K562 (cell line): ENCODE measurements at regions not wholly inside any gene's neighbourhood (a gene's known extent, or its start where the extent isn't known, plus 50 kb on each side); places are given as distances from the start of the nearest gene placed in this dataset.

Experiments
- ATAC-seq: fragments of 200-7000 bp; cut with Tn5 transposase; 3 replicates; pipeline ENCODE4 v1.9.1; 2020; ENCODE audit warnings: moderate library complexity
- BruUV-seq: library from RNA; stranded (reverse); fragments of 400-500 nt; replicated peaks from 2 replicates; lab custom pipeline; 2021; lab: Mats Ljungman, UMichigan
- CTCF ChIA-PET: fragments of 300-600 bp; formaldehyde crosslinking; extraction: SDS; loops from one replicate; lab custom pipeline; 2021; ENCODE audit warnings: low intra/inter-chr PET ratio; lab: Yijun Ruan, JAX
- POLR2A ChIA-PET: fragments of 300-600, 350-650 bp; sonication (Branson Sonifier 250); formaldehyde crosslinking; extraction: SDS; loops from one replicate; lab custom pipeline; 2021; ENCODE audit warnings: antibody characterized with exemption, inconsistent platforms; lab: Yijun Ruan, JAX
- DNase-seq, 4 experiments: peaks; one replicate each; pipeline versions ENCODE4 v3.0.0 to v3.0.0-alpha.2; 2011 to 2018; ENCODE audit warnings: low spot score in 3 of 4, mixed read lengths in 3 of 4; ENCODE audit errors: extremely low read depth in 1 of 4
- FAIRE-seq: peaks from 2 replicates; lab custom pipeline; 2011; peaks lifted over from hg19 to GRCh38; lab: Jason Lieb, UNC
- H2AFZ ChIP-seq: 2 replicates; pipeline ENCODE4 v1.6.0; 2011; ENCODE audit warnings: low read depth, low read length, control low read depth, inconsistent platforms
- H3K27ac ChIP-seq: fragments of 200-600 bp; 3 replicates; pipeline ENCODE4 v1.8.0; 2011; ENCODE audit warnings: low read depth, mild to moderate bottlenecking, control low read depth, inconsistent platforms, low read length, moderate library complexity, mixed read lengths; ENCODE audit errors: extremely low read depth
- H3K27me3 ChIP-seq, 2 experiments: fragments of 300-600 bp in 1 of 2; 2 replicates in 1 of 2; 3 replicates in 1 of 2; pipeline versions ENCODE4 v1.6.0 to v1.8.0; 2011; ENCODE audit warnings: inconsistent platforms in 2 of 2, low read length in 2 of 2, mild to moderate bottlenecking in 1 of 2, mixed read lengths in 1 of 2, moderate library complexity in 1 of 2; ENCODE audit not compliant: control insufficient read depth in 2 of 2, insufficient read depth in 2 of 2
- H3K36me3 ChIP-seq: fragments of 300-600 bp; 3 replicates; pipeline ENCODE4 v1.8.0; 2011; ENCODE audit warnings: mild to moderate bottlenecking, low read length, inconsistent platforms; ENCODE audit not compliant: control insufficient read depth, insufficient read depth
- H3K4me1 ChIP-seq, 2 experiments: fragments of 200-600 bp in 1 of 2; replicated peaks in 1 of 2; 2 replicates in 1 of 2; 3 replicates in 1 of 2; pipeline versions ENCODE4 v1.5.1 to v1.8.0; 2011; ENCODE audit warnings: inconsistent platforms in 2 of 2, low read length in 2 of 2, mild to moderate bottlenecking in 1 of 2, mixed read lengths in 1 of 2, moderate library complexity in 1 of 2; ENCODE audit not compliant: control insufficient read depth in 2 of 2, insufficient read depth in 2 of 2
- H3K4me2 ChIP-seq: 2 replicates; pipeline ENCODE4 v1.6.1; 2011; ENCODE audit warnings: low read length, control low read depth, inconsistent platforms, mixed read lengths; ENCODE audit not compliant: insufficient read depth
- H3K4me3 ChIP-seq: fragments of 200-600 bp; sonication (generic), shearing (Covaris generic); 2 replicates; pipeline ENCODE4 v1.5.1; 2016; ENCODE audit warnings: control low read depth, inconsistent platforms
- H3K79me2 ChIP-seq: fragments of 200-600 bp; 3 replicates; pipeline ENCODE4 v1.8.0; 2011; ENCODE audit warnings: low read length, inconsistent platforms; ENCODE audit not compliant: control insufficient read depth, insufficient read depth
- H3K9ac ChIP-seq, 2 experiments: 2 replicates each; pipeline versions ENCODE4 v1.6.0 to v1.6.1; 2011; ENCODE audit warnings: low read depth in 2 of 2, low read length in 2 of 2, control low read depth in 1 of 2, inconsistent platforms in 1 of 2, mild to moderate bottlenecking in 1 of 2, mixed read lengths in 1 of 2; ENCODE audit not compliant: insufficient read depth in 1 of 2
- H3K9me1 ChIP-seq: one replicate; pipeline ENCODE4 v1.6.0; 2011; ENCODE audit warnings: inconsistent platforms, mild to moderate bottlenecking, low read length, moderate library complexity; ENCODE audit not compliant: control insufficient read depth, insufficient read depth
- H3K9me3 ChIP-seq: replicated peaks from 2 replicates; pipeline ENCODE4 v1.5.1; 2011; ENCODE audit warnings: low read depth, low read length, inconsistent platforms; ENCODE audit not compliant: control insufficient read depth, insufficient read depth
- H4K20me1 ChIP-seq: replicated peaks from 2 replicates; pipeline ENCODE4 v1.6.1; 2011; ENCODE audit warnings: low read length, inconsistent platforms, mixed read lengths; ENCODE audit not compliant: control insufficient read depth, insufficient read depth
- CHD4 ChIP-seq: fragments of 200-600 bp; sonication (generic); IDR thresholded peaks from 3 replicates; pipeline ENCODE4 v1.6.1; 2012; ENCODE audit warnings: low read depth, mild to moderate bottlenecking, mixed read lengths, low read length, inconsistent platforms; ENCODE audit not compliant: insufficient read depth, insufficient replicate concordance, poor library complexity, severe bottlenecking
- COPS2 ChIP-seq: fragments of 450-650 bp; conservative IDR thresholded peaks from 2 replicates; pipeline ENCODE4 v1.6.1; 2016; ENCODE audit warnings: mild to moderate bottlenecking, moderate library complexity
- DIDO1 ChIP-seq: fragments of 450-650 bp; IDR thresholded peaks from 2 replicates; pipeline ENCODE4 v1.6.1; 2016; ENCODE audit warnings: low read depth, missing biosample characterization, missing genetic modification characterization
- ESRRA ChIP-seq: fragments of 450-650 bp; IDR thresholded peaks from 2 replicates; pipeline ENCODE4 v1.6.1; 2014; ENCODE audit warnings: low read depth, mild to moderate bottlenecking, moderate library complexity, borderline replicate concordance
- ZZZ3 ChIP-seq: fragments of 450-650 bp; IDR thresholded peaks from 2 replicates; pipeline ENCODE4 v1.6.1; 2016; ENCODE audit warnings: antibody characterized with exemption, mild to moderate bottlenecking, moderate library complexity
- in situ Hi-C: fragments of 300-500 bp; cut with MboI; formaldehyde crosslinking; loops from 4 replicates; pipeline ENCODE4 v1.15.0; 2018; ENCODE audit warnings: inconsistent platforms, mixed read lengths
- intact Hi-C: fragments of 100-400 bp; cut with micrococcal nuclease; formaldehyde crosslinking; loops from 2 replicates; pipeline ENCODE4 v1.14.2; 2022
- TF ChIP-seq, protein P1 (sequence below): fragments of 450-650 bp; IDR thresholded peaks from 2 replicates; pipeline ENCODE4 v1.7.0; 2016; ENCODE audit warnings: borderline replicate concordance
- TF ChIP-seq, protein P2 (sequence below): fragments of 450-650 bp; IDR thresholded peaks from 2 replicates; pipeline ENCODE4 v1.6.1; 2017; ENCODE audit warnings: mild to moderate bottlenecking, moderate library complexity
- TF ChIP-seq, protein P3 (sequence below): sonication (generic); formaldehyde crosslinking; IDR thresholded peaks from 2 replicates; pipeline ENCODE4 v1.9.0; 2022; ENCODE audit warnings: mild to moderate bottlenecking, missing genetic modification reagents

DNA sequence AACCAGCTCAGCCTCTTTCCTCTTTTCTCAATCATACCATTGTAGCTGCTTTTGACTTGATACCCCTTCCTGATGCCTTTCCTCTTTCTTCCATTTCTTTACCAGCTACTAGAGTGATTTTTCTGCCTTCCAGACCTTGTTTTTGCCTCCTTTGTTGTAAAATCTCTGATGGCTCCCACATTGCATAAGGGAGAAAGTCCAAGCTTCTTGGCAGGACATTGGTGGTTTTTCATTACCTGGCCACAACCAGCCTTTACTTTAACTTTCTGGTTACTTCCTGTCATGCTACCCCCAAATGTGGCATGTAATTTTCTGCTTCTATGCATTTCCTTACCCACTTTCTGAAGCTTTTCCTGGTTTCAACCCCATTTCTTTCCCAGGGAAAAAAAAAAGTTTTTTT, 452.5 kb downstream of the TMEM38B start:
- Histone ChIP-seq H3K4me3 (no peak overlapping the region), H3K4me2 (no peak overlapping the region), H3K36me3 (no peaks in the 10 kb centered on the region), H3K79me2 (no peaks in the 10 kb centered on the region), H3K27me3 (no peaks in the 10 kb centered on the region), H3K27ac (no peak overlapping the region), H3K9ac (no peak overlapping the region), H3K9me3 (no peaks in the 10 kb centered on the region), H2AFZ (no peak overlapping the region), H4K20me1 (no peaks in the 10 kb centered on the region), H3K9me1 (no peaks in the 10 kb centered on the region), H3K4me1 (no peaks in the 10 kb centered on the region)
- intact Hi-C loops (no loop called here), in situ Hi-C loops (no loop called here)
- TF ChIP-seq ZZZ3 (no peak), COPS2 (no peak), DIDO1 (no peak), ESRRA (no peak), CHD4 (no peak)
- TF ChIP-seq, protein P1, sequence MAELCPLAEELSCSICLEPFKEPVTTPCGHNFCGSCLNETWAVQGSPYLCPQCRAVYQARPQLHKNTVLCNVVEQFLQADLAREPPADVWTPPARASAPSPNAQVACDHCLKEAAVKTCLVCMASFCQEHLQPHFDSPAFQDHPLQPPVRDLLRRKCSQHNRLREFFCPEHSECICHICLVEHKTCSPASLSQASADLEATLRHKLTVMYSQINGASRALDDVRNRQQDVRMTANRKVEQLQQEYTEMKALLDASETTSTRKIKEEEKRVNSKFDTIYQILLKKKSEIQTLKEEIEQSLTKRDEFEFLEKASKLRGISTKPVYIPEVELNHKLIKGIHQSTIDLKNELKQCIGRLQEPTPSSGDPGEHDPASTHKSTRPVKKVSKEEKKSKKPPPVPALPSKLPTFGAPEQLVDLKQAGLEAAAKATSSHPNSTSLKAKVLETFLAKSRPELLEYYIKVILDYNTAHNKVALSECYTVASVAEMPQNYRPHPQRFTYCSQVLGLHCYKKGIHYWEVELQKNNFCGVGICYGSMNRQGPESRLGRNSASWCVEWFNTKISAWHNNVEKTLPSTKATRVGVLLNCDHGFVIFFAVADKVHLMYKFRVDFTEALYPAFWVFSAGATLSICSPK, result no peak
- TF ChIP-seq, protein P2, sequence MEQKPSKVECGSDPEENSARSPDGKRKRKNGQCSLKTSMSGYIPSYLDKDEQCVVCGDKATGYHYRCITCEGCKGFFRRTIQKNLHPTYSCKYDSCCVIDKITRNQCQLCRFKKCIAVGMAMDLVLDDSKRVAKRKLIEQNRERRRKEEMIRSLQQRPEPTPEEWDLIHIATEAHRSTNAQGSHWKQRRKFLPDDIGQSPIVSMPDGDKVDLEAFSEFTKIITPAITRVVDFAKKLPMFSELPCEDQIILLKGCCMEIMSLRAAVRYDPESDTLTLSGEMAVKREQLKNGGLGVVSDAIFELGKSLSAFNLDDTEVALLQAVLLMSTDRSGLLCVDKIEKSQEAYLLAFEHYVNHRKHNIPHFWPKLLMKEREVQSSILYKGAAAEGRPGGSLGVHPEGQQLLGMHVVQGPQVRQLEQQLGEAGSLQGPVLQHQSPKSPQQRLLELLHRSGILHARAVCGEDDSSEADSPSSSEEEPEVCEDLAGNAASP, result no peak
- TF ChIP-seq, protein P3, sequence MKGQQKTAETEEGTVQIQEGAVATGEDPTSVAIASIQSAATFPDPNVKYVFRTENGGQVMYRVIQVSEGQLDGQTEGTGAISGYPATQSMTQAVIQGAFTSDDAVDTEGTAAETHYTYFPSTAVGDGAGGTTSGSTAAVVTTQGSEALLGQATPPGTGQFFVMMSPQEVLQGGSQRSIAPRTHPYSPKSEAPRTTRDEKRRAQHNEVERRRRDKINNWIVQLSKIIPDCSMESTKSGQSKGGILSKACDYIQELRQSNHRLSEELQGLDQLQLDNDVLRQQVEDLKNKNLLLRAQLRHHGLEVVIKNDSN (CRISPR knock-in tag), result no peak
- POLR2A ChIA-PET, result no interaction called here
- BruUV-seq, result no TSS peak
- FAIRE-seq (no peak), ATAC-seq (no peak), DNase-seq (no peak)
- CTCF ChIA-PET, result no interaction called here
